Mammary epithelial cell (primary cell): ENCODE measurements at regions not wholly inside any gene's neighbourhood (a gene's known extent, or its start where the extent isn't known, plus 50 kb on each side); places are given as distances from the start of the nearest gene placed in this dataset.

Source experiments
- CTCF ChIP-seq, 2 donors: IDR thresholded peaks in 1 of 2; conservative IDR thresholded peaks in 1 of 2; 2 replicates each; pipeline ENCODE4 v1.5.1; 2011 to 2012; ENCODE audit warnings: inconsistent platforms in 2 of 2, low read length in 2 of 2, mild to moderate bottlenecking in 2 of 2, control low read depth in 1 of 2, low read depth in 1 of 2; ENCODE audit not compliant: insufficient read depth in 1 of 2; ENCODE audit errors: extremely low read depth in 1 of 2
- EZH2 ChIP-seq: IDR thresholded peaks from 2 replicates; pipeline ENCODE4 v1.6.1; 2012; ENCODE audit warnings: low read length, inconsistent platforms, borderline replicate concordance

DNA sequence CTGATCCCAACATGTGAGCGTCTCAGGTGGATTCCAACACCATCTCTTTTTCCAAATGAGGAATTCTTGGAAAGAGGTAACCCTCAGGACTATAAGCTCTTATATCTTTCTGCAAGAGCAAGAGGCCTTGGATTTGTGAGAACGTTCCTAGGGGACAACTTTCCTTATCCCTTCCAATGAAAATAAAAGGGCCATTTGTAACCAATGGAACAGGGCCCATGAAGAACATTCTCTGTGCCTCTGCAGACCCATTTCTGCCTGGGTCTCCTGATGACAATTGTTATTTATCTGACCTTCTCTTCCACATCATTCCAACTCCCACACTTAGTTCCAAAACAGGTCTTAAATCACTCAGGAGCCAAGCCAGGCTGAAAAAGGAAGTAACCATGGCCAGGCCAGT lies 202.6 kb downstream of the ZNF462 start:
- TF ChIP-seq CTCF (conservative IDR thresholded peaks at IDR 0.05 in 1 of 2, IDR thresholded peaks at IDR 0.05 in 1 of 2; ENCODE audit: extremely low read depth in 1 of 2, insufficient read depth in 1 of 2, low read depth in 1 of 2, low read length in 2 of 2) (no peak), EZH2 (no peak)
